ENCODE measurements at regions not wholly inside any gene's neighbourhood (a gene's known extent, or its start where the extent isn't known, plus 50 kb on each side); places are given as distances from the start of the nearest gene placed in this dataset.

- H3K36me3 Mint-ChIP-seq (ENCODE audit: low read depth, unreplicated experiment), result no peaks in the 10 kb centered on the region
- no peak overlapping the region for H3K27ac Mint-ChIP-seq (ENCODE audit: unreplicated experiment)
- TF ChIP-seq CTCF (IDR thresholded peaks at IDR 0.05; ENCODE audit: unreplicated experiment), result no peak
These were observed 57.5 kb downstream of the OSR1 start for GRCh38 chr2:19300961-19301360.

GRCh38 chr2:19299522-19299921 is 58.9 kb downstream of the OSR1 start:
- Mint-ChIP-seq H3K9me3 (ENCODE audit: unreplicated experiment) (no peaks in the 10 kb centered on the region), H3K36me3 (ENCODE audit: low read depth, unreplicated experiment) (no peaks in the 10 kb centered on the region), H3K4me3 (ENCODE audit: unreplicated experiment) (no peak overlapping the region), H3K27ac (ENCODE audit: unreplicated experiment) (no peak overlapping the region), H3K4me1 (ENCODE audit: unreplicated experiment) (peaks cover 7% of the 10 kb centered on the region), H3K27me3 (ENCODE audit: unreplicated experiment) (no peaks in the 10 kb centered on the region)
- DNase-seq (ENCODE audit: low spot score), result no peak
- no peak for TF ChIP-seq CTCF (IDR thresholded peaks at IDR 0.05; ENCODE audit: unreplicated experiment)

More at GRCh38 chr2:19300961-19301360, 57.5 kb downstream of the OSR1 start:
- peaks cover 13% of the 10 kb centered on the region for H3K4me1 Mint-ChIP-seq (ENCODE audit: unreplicated experiment)
- H3K9me3 Mint-ChIP-seq (ENCODE audit: unreplicated experiment), result no peaks in the 10 kb centered on the region
- no peaks in the 10 kb centered on the region for H3K27me3 Mint-ChIP-seq (ENCODE audit: unreplicated experiment)
- no peak for DNase-seq (ENCODE audit: low spot score)
- no peak overlapping the region for H3K4me3 Mint-ChIP-seq (ENCODE audit: unreplicated experiment)

GRCh38 chr2:19299032-19299431 is 59.4 kb downstream of the OSR1 start:
- Mint-ChIP-seq H3K4me1 (ENCODE audit: unreplicated experiment) (peaks cover 7% of the 10 kb centered on the region), H3K27ac (ENCODE audit: unreplicated experiment) (no peak overlapping the region), H3K36me3 (ENCODE audit: low read depth, unreplicated experiment) (no peaks in the 10 kb centered on the region), H3K4me3 (ENCODE audit: unreplicated experiment) (no peak overlapping the region), H3K27me3 (ENCODE audit: unreplicated experiment) (no peaks in the 10 kb centered on the region), H3K9me3 (ENCODE audit: unreplicated experiment) (no peaks in the 10 kb centered on the region)
- DNase-seq (ENCODE audit: low spot score), result no peak
- no peak for TF ChIP-seq CTCF (IDR thresholded peaks at IDR 0.05; ENCODE audit: unreplicated experiment)

- TF ChIP-seq CTCF (IDR thresholded peaks at IDR 0.05; ENCODE audit: unreplicated experiment), result no peak
- Mint-ChIP-seq H3K9me3 (ENCODE audit: unreplicated experiment) (no peaks in the 10 kb centered on the region), H3K4me3 (ENCODE audit: unreplicated experiment) (no peak overlapping the region), H3K4me1 (ENCODE audit: unreplicated experiment) (peaks cover 7% of the 10 kb centered on the region), H3K36me3 (ENCODE audit: low read depth, unreplicated experiment) (no peaks in the 10 kb centered on the region), H3K27me3 (ENCODE audit: unreplicated experiment) (no peaks in the 10 kb centered on the region), H3K27ac (ENCODE audit: unreplicated experiment) (no peak overlapping the region)
- DNase-seq (ENCODE audit: low spot score), result no peak
These were observed 60.7 kb downstream of the OSR1 start for GRCh38 chr2:19297716-19298115.

- H3K36me3 Mint-ChIP-seq (ENCODE audit: low read depth, unreplicated experiment), result no peaks in the 10 kb centered on the region
- no peaks in the 10 kb centered on the region for H3K27me3 Mint-ChIP-seq (ENCODE audit: unreplicated experiment)
- no peak overlapping the region for H3K27ac Mint-ChIP-seq (ENCODE audit: unreplicated experiment)
- peaks cover 7% of the 10 kb centered on the region for H3K4me1 Mint-ChIP-seq (ENCODE audit: unreplicated experiment)
- TF ChIP-seq CTCF (IDR thresholded peaks at IDR 0.05; ENCODE audit: unreplicated experiment), result no peak
- no peaks in the 10 kb centered on the region for H3K9me3 Mint-ChIP-seq (ENCODE audit: unreplicated experiment)
- no peak overlapping the region for H3K4me3 Mint-ChIP-seq (ENCODE audit: unreplicated experiment)
- DNase-seq (ENCODE audit: low spot score), result no peak
These were observed 62.4 kb downstream of the OSR1 start for GRCh38 chr2:19295998-19296502.
